GM23248 (cell line): ENCODE measurements at regions not wholly inside any gene's neighbourhood (a gene's known extent, or its start where the extent isn't known, plus 50 kb on each side); places are given as distances from the start of the nearest gene placed in this dataset.

ENCODE experiments used
- DNase-seq: peaks from one replicate; pipeline ENCODE4 v3.0.0-alpha.2; 2015
- H2AFZ ChIP-seq: fragments of 200-600 bp; sonication (generic); 2 replicates; pipeline ENCODE4 v1.6.1; 2016; ENCODE audit warnings: antibody characterized with exemption
- H3F3A ChIP-seq: fragments of 200-600 bp; sonication (generic); 2 replicates; pipeline ENCODE4 v1.6.1; 2016; ENCODE audit warnings: mild to moderate bottlenecking, antibody characterized with exemption, mixed run types; ENCODE audit not compliant: insufficient read depth
- H3K27ac ChIP-seq: fragments of 200-600 bp; sonication (generic); 2 replicates; pipeline ENCODE4 v1.5.1; 2016; ENCODE audit warnings: mild to moderate bottlenecking
- H3K27me3 ChIP-seq: fragments of 200-600 bp; sonication (generic); replicated peaks from 2 replicates; pipeline ENCODE4 v1.6.1; 2016; ENCODE audit warnings: mild to moderate bottlenecking; ENCODE audit not compliant: insufficient read depth
- H3K36me3 ChIP-seq: fragments of 200-600 bp; sonication (generic); 2 replicates; pipeline ENCODE4 v1.6.1; 2016; ENCODE audit warnings: low read depth, mild to moderate bottlenecking
- H3K4me1 ChIP-seq: fragments of 200-600 bp; sonication (generic); 2 replicates; pipeline ENCODE4 v1.6.1; 2016; ENCODE audit warnings: mild to moderate bottlenecking; ENCODE audit not compliant: insufficient read depth
- H3K4me2 ChIP-seq: fragments of 200-600 bp; sonication (generic); one replicate; pipeline ENCODE4 v1.6.1; 2016; ENCODE audit warnings: mild to moderate bottlenecking; ENCODE audit not compliant: unreplicated experiment
- H3K4me3 ChIP-seq: fragments of 200-600 bp; sonication (generic); 2 replicates; pipeline ENCODE4 v1.5.1; 2016; ENCODE audit warnings: mild to moderate bottlenecking
- H3K79me2 ChIP-seq: fragments of 200-600 bp; sonication (generic); 2 replicates; pipeline ENCODE4 v1.6.1; 2016; ENCODE audit warnings: mild to moderate bottlenecking; ENCODE audit not compliant: insufficient read depth
- H3K9ac ChIP-seq: fragments of 200-600 bp; sonication (generic); 2 replicates; pipeline ENCODE4 v1.6.1; 2016; ENCODE audit warnings: mild to moderate bottlenecking
- H3K9me2 ChIP-seq: fragments of 200-600 bp; sonication (generic); 2 replicates; pipeline ENCODE4 v1.6.1; 2016; ENCODE audit warnings: mixed run types, mild to moderate bottlenecking, moderate library complexity; ENCODE audit not compliant: insufficient read depth
- H3K9me3 ChIP-seq: fragments of 200-600 bp; sonication (generic); one replicate; pipeline ENCODE4 v1.6.1; 2017; ENCODE audit warnings: low read depth
- H4K20me1 ChIP-seq: fragments of 200-600 bp; sonication (generic); 2 replicates; pipeline ENCODE4 v1.6.0; 2016; ENCODE audit not compliant: insufficient read depth
- EZH2 ChIP-seq: fragments of 200-600 bp; sonication (generic); IDR thresholded peaks from 2 replicates; pipeline ENCODE4 v1.6.1; 2018; ENCODE audit warnings: antibody characterized with exemption, mild to moderate bottlenecking; ENCODE audit not compliant: insufficient read depth, poor library complexity, severe bottlenecking
- EZH2phosphoT487 ChIP-seq: fragments of 200-600 bp; sonication (generic); IDR thresholded peaks from 2 replicates; pipeline ENCODE4 v1.6.1; 2018; ENCODE audit warnings: antibody characterized with exemption, moderate library complexity, mild to moderate bottlenecking, low read depth; ENCODE audit not compliant: insufficient read depth
- WGBS, 2 experiments: methylation state at CpG; one replicate each; pipeline ENCODE4 v1.1.6; 2015 to 2017; ENCODE audit warnings: low lambda C conversion rate in 2 of 2, low coverage in 1 of 2; ENCODE audit errors: missing lambda C conversion rate in 2 of 2; 5-methylcytosine and 5-hydroxymethylcytosine counted together
- in situ Hi-C: fragments of 300-500 bp; cut with MboI; formaldehyde crosslinking; loops from 2 replicates; pipeline ENCODE4 v1.15.0; 2020

GRCh38 chr16:50902457-50902856 lies 160.6 kb downstream of the CYLD start:
- H3K79me2 ChIP-seq, result no peaks in the 10 kb centered on the region
- DNase-seq, result no peak
- no peak overlapping the region for H3K9ac ChIP-seq
- H3K36me3 ChIP-seq, result no peaks in the 10 kb centered on the region
- in situ Hi-C loops, result no loop called here
- no peaks in the 10 kb centered on the region for H3K9me3 ChIP-seq
- no peak overlapping the region for H3K27ac ChIP-seq
- H3K4me2 ChIP-seq, result no peak overlapping the region
- H4K20me1 ChIP-seq, result no peaks in the 10 kb centered on the region
- H2AFZ ChIP-seq, result no peak overlapping the region
- H3K4me1 ChIP-seq, result no peaks in the 10 kb centered on the region
- no peaks in the 10 kb centered on the region for H3K27me3 ChIP-seq
- no peaks in the 10 kb centered on the region for H3K9me2 ChIP-seq
- TF ChIP-seq EZH2phosphoT487, result no peak
- TF ChIP-seq EZH2, result no peak
- 50 to 65% methylated on average over 1 of the region's 1 CpG for WGBS, 2 experiments
- no peaks in the 10 kb centered on the region for H3F3A ChIP-seq
- H3K4me3 ChIP-seq, result no peak overlapping the region

DNA sequence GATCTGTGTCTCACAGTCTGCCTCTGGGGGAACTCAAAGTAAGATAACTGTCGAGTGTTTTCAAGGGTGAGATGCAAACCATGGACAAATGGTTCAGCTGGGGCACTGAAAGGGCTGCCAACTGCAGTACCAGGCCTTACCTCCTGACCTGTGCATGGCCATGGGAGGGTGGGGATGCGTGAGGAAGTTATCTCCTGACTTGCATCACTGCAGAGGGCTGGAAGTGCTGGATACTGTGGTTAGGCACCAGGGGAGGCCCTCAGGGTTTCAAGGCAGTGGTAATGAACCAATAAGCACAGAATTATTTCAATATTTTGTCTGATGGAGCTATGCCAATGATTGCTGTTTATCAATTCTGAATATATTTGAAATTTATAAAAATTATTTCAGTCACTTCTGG lies 159.2 kb downstream of the CYLD start:
- no peak overlapping the region for H2AFZ ChIP-seq
- no peak for TF ChIP-seq EZH2phosphoT487
- no peak for TF ChIP-seq EZH2
- no peaks in the 10 kb centered on the region; the same call in 1 of the 2 replicates for H4K20me1 ChIP-seq
- no peaks in the 10 kb centered on the region for H3K27me3 ChIP-seq
- H3K4me3 ChIP-seq, result no peak overlapping the region
- H3K9me2 ChIP-seq, result no peaks in the 10 kb centered on the region
- H3K4me2 ChIP-seq, result no peak overlapping the region
- no peak for DNase-seq
- no peaks in the 10 kb centered on the region for H3K9me3 ChIP-seq
- H3K79me2 ChIP-seq, result no peaks in the 10 kb centered on the region
- H3K27ac ChIP-seq, result no peak overlapping the region
- in situ Hi-C loops, result no loop called here
- H3K4me1 ChIP-seq, result no peaks in the 10 kb centered on the region
- no peaks in the 10 kb centered on the region for H3F3A ChIP-seq
- no peak overlapping the region for H3K9ac ChIP-seq
- H3K36me3 ChIP-seq, result no peaks in the 10 kb centered on the region
- 37 to 47% methylated on average over 2 of the region's 2 CpGs for WGBS, 2 experiments

- 1% methylated on average over 5 of the region's 5 CpGs for WGBS, 2 experiments
- no peak overlapping the region for H3K9ac ChIP-seq
- in situ Hi-C loops, result no loop called here
Observed at GRCh38 chr16:50900391-50900942, 158.6 kb downstream of the CYLD start.

DNA sequence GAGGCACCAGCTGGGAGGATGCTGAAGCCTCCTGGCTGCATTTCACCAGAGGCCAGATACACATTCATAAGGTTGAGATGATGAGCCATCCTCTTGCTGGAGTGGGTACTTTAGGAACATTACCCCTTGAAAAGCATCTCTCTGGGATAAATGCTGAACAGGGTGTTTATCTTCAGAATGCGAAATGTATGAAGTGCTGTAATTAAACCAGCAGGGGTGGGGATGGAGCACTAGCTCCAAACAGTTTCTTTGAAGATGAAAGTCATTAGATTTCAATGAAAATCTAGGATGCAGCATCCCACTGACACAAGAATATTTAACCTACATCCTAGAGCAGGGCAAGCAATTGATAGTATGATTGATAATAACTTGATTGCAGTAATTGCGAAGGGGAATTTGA lies 158.1 kb downstream of the CYLD start:
- Histone ChIP-seq H3K4me3 (no peak overlapping the region), H3F3A (no peaks in the 10 kb centered on the region), H3K27ac (no peak overlapping the region), H2AFZ (no peak overlapping the region), H3K27me3 (no peaks in the 10 kb centered on the region), H3K9me3 (no peaks in the 10 kb centered on the region), H3K4me1 (no peaks in the 10 kb centered on the region), H4K20me1 (no peaks in the 10 kb centered on the region; the same call in 1 of the 2 replicates), H3K4me2 (no peak overlapping the region), H3K9me2 (no peaks in the 10 kb centered on the region), H3K79me2 (no peaks in the 10 kb centered on the region), H3K36me3 (no peaks in the 10 kb centered on the region), H3K9ac (no peak overlapping the region)
- in situ Hi-C loops, result no loop called here
- 46 to 60% methylated on average over 2 of the region's 2 CpGs for WGBS, 2 experiments
- DNase-seq, result no peak
- TF ChIP-seq EZH2phosphoT487 (no peak), EZH2 (no peak)

More at GRCh38 chr16:50900391-50900942, 158.6 kb downstream of the CYLD start:
- no peak for DNase-seq
- Histone ChIP-seq H3K27me3 (no peaks in the 10 kb centered on the region), H3K79me2 (no peaks in the 10 kb centered on the region), H3K9me3 (no peaks in the 10 kb centered on the region), H3F3A (no peaks in the 10 kb centered on the region), H3K4me3 (no peak overlapping the region), H2AFZ (no peak overlapping the region), H3K4me2 (no peak overlapping the region), H4K20me1 (no peaks in the 10 kb centered on the region; the same call in 1 of the 2 replicates), H3K9me2 (no peaks in the 10 kb centered on the region), H3K27ac (no peak overlapping the region), H3K4me1 (no peaks in the 10 kb centered on the region), H3K36me3 (no peaks in the 10 kb centered on the region)
- TF ChIP-seq EZH2 (no peak), EZH2phosphoT487 (no peak)

- H3K4me2 ChIP-seq, result no peak overlapping the region
- H3K9me2 ChIP-seq, result no peaks in the 10 kb centered on the region
- no peak overlapping the region for H2AFZ ChIP-seq
- no peak overlapping the region for H3K9ac ChIP-seq
- in situ Hi-C loops, result no loop called here
- no peak overlapping the region for H3K27ac ChIP-seq
- H3F3A ChIP-seq, result no peaks in the 10 kb centered on the region
- WGBS, 2 experiments, result 31% methylated on average over 7 of the region's 7 CpGs
- H4K20me1 ChIP-seq, result no peaks in the 10 kb centered on the region
- TF ChIP-seq EZH2phosphoT487 (no peak), EZH2 (no peak)
- H3K4me1 ChIP-seq, result no peaks in the 10 kb centered on the region
- H3K4me3 ChIP-seq, result no peak overlapping the region
- H3K9me3 ChIP-seq, result no peaks in the 10 kb centered on the region
- H3K36me3 ChIP-seq, result no peaks in the 10 kb centered on the region
- no peaks in the 10 kb centered on the region for H3K27me3 ChIP-seq
- no peak for DNase-seq
- H3K79me2 ChIP-seq, result no peaks in the 10 kb centered on the region
Observed at GRCh38 chr16:50889746-50890145, 147.9 kb downstream of the CYLD start.
